ENCODE measurements at regions not wholly inside any gene's neighbourhood (a gene's known extent, or its start where the extent isn't known, plus 50 kb on each side); places are given as distances from the start of the nearest gene placed in this dataset.

GRCh38 chr20:11861479-11861878 is 56.2 kb upstream of the BTBD3 start:
- no peak overlapping the region for H3K4me3 ChIP-seq (ENCODE audit: low read depth, low read length)
- DNase-seq (ENCODE audit: low read depth): no peak
- in situ Hi-C loops (cut with HindIII; ENCODE audit: low sequenced_read_pairs): no loop called here
- TF ChIP-seq CTCF (IDR thresholded peaks at IDR 0.05; ENCODE audit: low read depth, low read length, missing control alignments): no peak

GRCh38 chr20:11867291-11867919 is 50.3 kb upstream of the BTBD3 start:
- DNase-seq (ENCODE audit: low read depth): no peak
- in situ Hi-C loops (cut with HindIII; ENCODE audit: low sequenced_read_pairs): no loop called here
- no peak for TF ChIP-seq CTCF (IDR thresholded peaks at IDR 0.05; ENCODE audit: low read depth, low read length, missing control alignments)
- no peak overlapping the region for H3K4me3 ChIP-seq (ENCODE audit: low read depth, low read length)

Measured in astrocyte of the cerebellum (primary cell).